HG03280 (cell line): ENCODE measurements at regions not wholly inside any gene's neighbourhood (a gene's known extent, or its start where the extent isn't known, plus 50 kb on each side); places are given as distances from the start of the nearest gene placed in this dataset.
"Not testable (repeated sequence)": the region's sequence is repeated elsewhere in the genome, so short reads cannot be mapped to it uniquely, and the experiment has no call there.

Source experiments
- ATAC-seq: cut with Tn5 transposase; IDR thresholded peaks from one replicate; pipeline ENCODE4 v1.9.1; 2021; ENCODE audit warnings: mild to moderate bottlenecking, moderate library complexity; ENCODE audit not compliant: unreplicated experiment

DNA sequence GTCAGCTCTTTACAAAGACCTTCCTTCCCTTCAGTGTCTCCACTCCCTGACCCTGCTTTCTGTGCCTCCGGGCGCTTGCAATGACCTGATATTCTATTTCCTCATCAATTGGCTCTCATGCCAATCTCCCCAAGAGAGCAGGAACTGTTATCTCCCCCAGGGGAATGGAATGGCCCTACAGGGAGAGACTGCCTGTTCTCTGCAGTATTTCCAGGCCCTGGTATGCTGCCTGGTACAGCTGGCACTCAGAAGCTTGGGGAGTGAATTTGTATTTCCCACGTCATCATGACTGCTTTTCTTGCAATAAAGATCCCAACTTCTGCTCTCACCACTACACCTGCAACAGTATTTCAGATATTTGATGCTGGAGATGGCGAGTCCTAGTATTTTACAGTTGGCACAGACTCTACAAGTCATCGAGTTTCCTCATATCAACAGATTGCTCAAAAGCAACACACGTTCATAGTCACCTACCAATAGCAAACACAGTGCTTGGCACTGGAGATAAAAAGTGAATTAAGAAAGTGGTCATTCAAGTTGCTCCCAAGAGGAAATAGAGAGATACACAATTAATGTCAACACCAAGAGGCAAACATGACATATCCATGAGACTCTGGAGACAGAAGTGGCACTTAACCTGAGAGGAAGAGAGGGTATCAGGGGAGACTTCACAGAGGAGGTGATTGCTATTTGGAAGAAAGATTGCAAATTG, 90.5 kb upstream of the EGFL6 start:
- ATAC-seq: no peak

GRCh38 chrX:13476384-13476783, 93.0 kb upstream of the EGFL6 start:
- no peak for ATAC-seq

GRCh38 chrX:13474164-13474516, 95.3 kb upstream of the EGFL6 start:
- peak; percentile 43 for ATAC-seq

GRCh38 chrX:13473442-13474163, 95.8 kb upstream of the EGFL6 start:
- peak; percentile 90 for ATAC-seq

- no peak for ATAC-seq
These were observed 96.4 kb upstream of the EGFL6 start for GRCh38 chrX:13472975-13473374.

DNA sequence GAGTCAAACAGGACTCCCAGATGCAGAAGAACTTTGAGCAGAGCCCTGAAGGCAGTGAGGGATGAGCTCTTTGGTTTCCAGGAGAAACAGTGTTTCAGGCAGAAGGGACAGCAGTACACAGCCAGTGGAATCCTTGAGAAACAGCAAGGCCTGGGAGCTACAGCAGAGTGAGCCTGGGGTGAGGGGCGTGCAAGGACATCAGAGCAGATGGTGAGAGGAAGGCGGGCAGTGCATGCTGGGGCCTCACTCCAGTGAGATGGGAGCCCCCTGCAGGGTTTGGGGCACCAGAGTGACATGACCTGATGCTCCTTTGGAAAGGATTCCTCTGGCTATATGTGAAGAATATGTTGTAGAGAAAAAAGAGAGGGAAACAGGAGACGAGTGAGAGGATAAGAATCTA, 98.1 kb upstream of the EGFL6 start:
- ATAC-seq: no peak

- no peak for ATAC-seq
These were observed 98.8 kb upstream of the EGFL6 start for GRCh38 chrX:13470685-13470977.

DNA sequence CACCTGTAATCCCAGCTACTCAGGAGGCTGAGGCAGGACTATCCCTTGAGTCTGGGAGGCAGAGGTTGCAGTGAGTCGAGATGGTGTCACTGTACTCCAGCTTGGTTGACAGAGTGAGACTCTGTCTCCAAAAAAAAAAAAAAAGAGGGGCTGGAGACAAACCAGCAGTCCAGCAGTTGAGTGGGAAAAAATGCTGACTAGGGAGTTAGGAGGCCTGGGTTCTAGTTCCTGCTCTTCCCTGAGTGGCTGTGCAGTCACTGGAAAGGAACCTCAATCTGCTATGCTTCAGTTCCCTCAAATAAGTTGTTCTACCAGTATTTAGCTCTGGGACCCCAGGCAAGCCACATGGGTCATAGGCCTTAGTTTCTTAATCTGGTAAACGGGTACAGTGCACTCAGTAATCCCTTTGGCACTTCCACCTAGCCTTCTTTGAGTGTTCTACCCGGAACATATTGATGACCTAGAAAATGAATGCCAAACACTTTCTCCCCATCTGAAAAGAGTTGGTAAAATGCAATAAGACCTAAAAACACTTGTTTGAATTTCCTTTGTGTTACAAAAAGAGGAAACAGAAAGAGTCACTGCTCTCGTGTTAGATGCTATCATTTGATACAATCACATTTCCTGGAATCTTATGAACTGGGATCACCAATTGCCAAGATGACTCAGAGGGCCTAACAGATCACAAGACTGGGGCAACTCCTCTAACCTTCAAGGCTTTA, 99.3 kb upstream of the EGFL6 start:
- no peak for ATAC-seq

- no peak for ATAC-seq
These were observed 101.3 kb upstream of the EGFL6 start for GRCh38 chrX:13468096-13468495.

DNA sequence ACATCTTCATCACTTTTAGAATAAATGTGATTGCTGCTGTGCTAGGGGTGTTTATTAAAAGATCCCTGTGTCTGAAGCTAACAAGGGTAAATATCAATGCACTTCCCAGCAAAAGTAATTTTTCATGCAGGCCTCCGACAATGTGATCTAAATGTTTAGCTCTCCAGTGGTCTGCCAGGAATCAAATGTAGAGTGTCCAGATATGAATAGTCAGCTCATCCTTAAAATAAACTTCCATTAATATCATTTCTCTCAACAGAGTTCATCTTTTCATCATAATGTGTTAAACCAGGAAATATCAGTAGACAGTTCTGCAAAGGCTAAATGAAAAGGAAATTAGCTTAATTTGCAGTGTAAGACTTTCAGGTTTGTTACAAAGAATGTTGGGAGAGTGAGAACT, 102.2 kb upstream of the EGFL6 start:
- no peak for ATAC-seq

DNA sequence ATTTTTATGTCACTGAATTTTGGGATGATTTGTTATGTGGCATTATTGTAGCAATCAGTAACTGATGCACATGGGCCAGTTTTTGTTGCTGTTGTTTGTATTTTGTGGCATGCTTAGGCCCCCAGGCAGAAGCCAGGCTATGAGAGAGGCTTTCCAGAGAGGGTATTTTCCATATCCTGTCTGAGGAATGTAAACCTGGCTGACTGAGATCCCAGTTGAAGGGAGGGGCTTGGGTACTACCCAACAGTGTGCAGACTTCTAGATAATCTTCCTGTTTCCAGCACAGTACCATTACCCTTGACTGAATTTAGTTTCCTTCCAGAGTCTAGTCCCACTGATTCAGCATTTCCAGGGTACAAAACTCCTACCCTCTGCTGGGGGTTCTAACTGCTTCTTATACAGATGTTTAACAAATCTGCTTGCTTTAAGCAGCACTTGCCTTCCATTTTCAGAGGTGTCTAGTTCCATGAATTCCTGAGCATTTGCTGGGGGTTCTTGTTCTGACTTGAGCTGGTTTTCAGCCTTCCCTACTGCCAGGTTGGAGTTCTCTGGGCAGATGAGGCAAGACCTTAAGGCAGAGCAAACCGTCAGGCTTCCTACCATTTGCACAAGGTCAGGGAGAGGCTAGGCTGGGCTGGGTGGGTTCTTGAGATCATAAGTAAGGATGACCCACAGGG, 104.7 kb upstream of the EGFL6 start:
- no peak for ATAC-seq

- no peak for ATAC-seq
These were observed 105.8 kb upstream of the EGFL6 start for GRCh38 chrX:13463608-13464007.

- no peak for ATAC-seq
These were observed 117.1 kb upstream of the EGFL6 start for GRCh38 chrX:13452283-13452682.

GRCh38 chrX:13449441-13449840, 120.0 kb upstream of the EGFL6 start:
- ATAC-seq: no peak

DNA sequence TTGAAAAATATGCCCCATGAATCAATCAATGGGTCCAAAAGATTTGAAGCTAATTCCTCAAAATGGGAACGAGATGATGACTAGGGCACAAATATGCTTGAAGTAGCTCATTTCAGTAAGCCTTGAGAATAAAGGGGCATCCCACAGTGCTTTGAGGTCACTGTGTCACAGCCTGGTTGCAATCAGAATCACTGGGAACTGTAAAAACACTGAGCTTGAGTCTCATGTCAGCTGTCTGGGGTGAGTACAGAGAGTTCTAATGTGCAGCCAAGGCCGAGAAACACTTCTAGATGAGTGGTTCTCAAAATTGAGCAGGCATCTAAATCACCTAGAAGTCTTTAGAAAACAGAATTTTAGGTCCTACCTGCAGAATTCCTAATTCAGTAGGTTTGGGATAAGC, 120.5 kb upstream of the EGFL6 start:
- ATAC-seq: no peak

DNA sequence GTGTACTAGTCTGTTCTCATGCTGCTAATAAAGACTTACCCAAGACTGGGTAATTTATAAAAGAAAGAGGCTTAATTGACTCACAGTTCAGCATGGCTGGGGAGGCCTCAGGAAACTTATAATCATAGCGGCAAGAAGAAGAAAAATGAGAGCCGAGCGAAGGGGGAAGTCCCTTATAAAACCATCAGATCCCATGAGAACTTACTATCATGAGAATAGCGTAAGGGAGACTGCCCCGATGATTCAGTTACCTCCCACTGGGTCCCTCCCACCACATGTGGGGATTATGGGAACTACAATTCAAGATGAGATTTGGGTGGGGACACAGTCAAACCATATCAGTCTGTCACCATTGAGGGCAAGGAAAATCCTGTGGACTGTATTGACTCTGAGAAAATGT, 121.8 kb upstream of the ATXN3L start:
- not testable (repeated sequence) for ATAC-seq

DNA sequence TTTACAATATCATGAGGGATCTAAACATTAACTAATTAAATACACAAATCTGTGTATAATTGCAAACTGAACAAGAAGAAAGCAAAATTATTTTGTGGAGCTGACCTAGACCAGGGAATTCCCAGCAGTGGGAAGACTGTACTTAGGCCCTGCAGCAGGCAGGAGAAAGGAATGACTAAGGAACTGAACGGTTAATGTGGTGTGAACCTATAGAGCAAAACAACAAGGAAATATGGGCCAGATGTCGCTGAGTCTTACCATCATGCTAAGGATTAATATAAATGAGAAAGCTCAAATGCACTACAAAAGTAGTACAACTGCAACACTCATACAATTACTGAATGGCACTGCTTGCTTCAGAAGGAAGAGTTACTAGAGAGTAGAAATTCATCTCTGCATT, 120.3 kb upstream of the ATXN3L start:
- ATAC-seq: no peak

- no peak for ATAC-seq
These were observed 113.4 kb upstream of the ATXN3L start for GRCh38 chrX:13433298-13433605.

GRCh38 chrX:13432414-13433297, 112.8 kb upstream of the ATXN3L start:
- no peak for ATAC-seq

GRCh38 chrX:13430136-13430827, 110.4 kb upstream of the ATXN3L start:
- ATAC-seq: no peak
